GM23338 (cell line): ENCODE measurements at regions not wholly inside any gene's neighbourhood (a gene's known extent, or its start where the extent isn't known, plus 50 kb on each side); places are given as distances from the start of the nearest gene placed in this dataset.

Experiments used
- CREB1 ChIP-seq: fragments of 250-450 bp; sonication (Bioruptor Pico); IDR thresholded peaks from 2 replicates; pipeline ENCODE4 v1.5.0; 2020; ENCODE audit warnings: low read depth, mild to moderate bottlenecking, moderate library complexity
- CTCF ChIP-seq, 2 experiments: fragments of 200-600 bp in 1 of 2; sonication (generic) in 1 of 2; conservative IDR thresholded peaks; 2 replicates each; pipeline versions ENCODE4 v1.5.1 to v1.6.1; 2016 to 2017; ENCODE audit warnings: antibody characterized with exemption in 2 of 2, low read depth in 2 of 2, mild to moderate bottlenecking in 2 of 2, moderate library complexity in 1 of 2
- EZH2 ChIP-seq: fragments of 200-600 bp; sonication (generic); IDR thresholded peaks from one replicate; pipeline ENCODE4 v1.8.0; 2017; ENCODE audit warnings: antibody characterized with exemption, mild to moderate bottlenecking, low read depth; ENCODE audit not compliant: unreplicated experiment
- EZH2phosphoT487 ChIP-seq: fragments of 200-600 bp; sonication (generic); IDR thresholded peaks from one replicate; pipeline ENCODE4 v1.8.1; 2018; ENCODE audit warnings: antibody characterized with exemption; ENCODE audit not compliant: unreplicated experiment
- JUNB ChIP-seq: IDR thresholded peaks from one replicate; pipeline ENCODE4 v1.6.1; 2016; ENCODE audit warnings: antibody characterized with exemption; ENCODE audit not compliant: unreplicated experiment
- NANOG ChIP-seq: IDR thresholded peaks from 2 replicates; pipeline ENCODE4 v1.6.1; 2016; ENCODE audit warnings: antibody characterized with exemption, borderline replicate concordance
- POLR2AphosphoS5 ChIP-seq: IDR thresholded peaks from 2 replicates; pipeline ENCODE4 v1.6.1; 2016; ENCODE audit warnings: antibody characterized with exemption, low read depth
- STAT1 ChIP-seq: IDR thresholded peaks from one replicate; pipeline ENCODE4 v1.6.1; 2016; ENCODE audit warnings: antibody characterized with exemption; ENCODE audit not compliant: unreplicated experiment
- ZNF462 ChIP-seq: fragments of 250-450 bp; sonication (Bioruptor Pico); IDR thresholded peaks from 2 replicates; pipeline ENCODE4 v1.5.0; 2020; ENCODE audit warnings: mild to moderate bottlenecking, moderate library complexity
- TF ChIP-seq, protein P1 (sequence below): IDR thresholded peaks from one replicate; pipeline ENCODE4 v1.6.1; 2018; ENCODE audit warnings: antibody characterized with exemption; ENCODE audit not compliant: unreplicated experiment

- TF ChIP-seq CTCF (conservative IDR thresholded peaks at IDR 0.05; ENCODE audit: low read depth in 2 of 2) = no peak
- no peak for TF ChIP-seq POLR2AphosphoS5
- TF ChIP-seq EZH2 = no peak
- no peak for TF ChIP-seq EZH2phosphoT487
- no peak for TF ChIP-seq STAT1
- no peak for TF ChIP-seq JUNB
- TF ChIP-seq, protein P1, sequence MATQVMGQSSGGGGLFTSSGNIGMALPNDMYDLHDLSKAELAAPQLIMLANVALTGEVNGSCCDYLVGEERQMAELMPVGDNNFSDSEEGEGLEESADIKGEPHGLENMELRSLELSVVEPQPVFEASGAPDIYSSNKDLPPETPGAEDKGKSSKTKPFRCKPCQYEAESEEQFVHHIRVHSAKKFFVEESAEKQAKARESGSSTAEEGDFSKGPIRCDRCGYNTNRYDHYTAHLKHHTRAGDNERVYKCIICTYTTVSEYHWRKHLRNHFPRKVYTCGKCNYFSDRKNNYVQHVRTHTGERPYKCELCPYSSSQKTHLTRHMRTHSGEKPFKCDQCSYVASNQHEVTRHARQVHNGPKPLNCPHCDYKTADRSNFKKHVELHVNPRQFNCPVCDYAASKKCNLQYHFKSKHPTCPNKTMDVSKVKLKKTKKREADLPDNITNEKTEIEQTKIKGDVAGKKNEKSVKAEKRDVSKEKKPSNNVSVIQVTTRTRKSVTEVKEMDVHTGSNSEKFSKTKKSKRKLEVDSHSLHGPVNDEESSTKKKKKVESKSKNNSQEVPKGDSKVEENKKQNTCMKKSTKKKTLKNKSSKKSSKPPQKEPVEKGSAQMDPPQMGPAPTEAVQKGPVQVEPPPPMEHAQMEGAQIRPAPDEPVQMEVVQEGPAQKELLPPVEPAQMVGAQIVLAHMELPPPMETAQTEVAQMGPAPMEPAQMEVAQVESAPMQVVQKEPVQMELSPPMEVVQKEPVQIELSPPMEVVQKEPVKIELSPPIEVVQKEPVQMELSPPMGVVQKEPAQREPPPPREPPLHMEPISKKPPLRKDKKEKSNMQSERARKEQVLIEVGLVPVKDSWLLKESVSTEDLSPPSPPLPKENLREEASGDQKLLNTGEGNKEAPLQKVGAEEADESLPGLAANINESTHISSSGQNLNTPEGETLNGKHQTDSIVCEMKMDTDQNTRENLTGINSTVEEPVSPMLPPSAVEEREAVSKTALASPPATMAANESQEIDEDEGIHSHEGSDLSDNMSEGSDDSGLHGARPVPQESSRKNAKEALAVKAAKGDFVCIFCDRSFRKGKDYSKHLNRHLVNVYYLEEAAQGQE = no peak
- TF ChIP-seq ZNF462 (CRISPR knock-in tag) = no peak
- TF ChIP-seq CREB1 (CRISPR knock-in tag) = no peak
- TF ChIP-seq NANOG = no peak
These were observed 196.4 kb downstream of the CAVIN4 start for GRCh38 chr9:100774326-100774725.
